ENCODE measurements at regions not wholly inside any gene's neighbourhood (a gene's known extent, or its start where the extent isn't known, plus 50 kb on each side); places are given as distances from the start of the nearest gene placed in this dataset.

DNA sequence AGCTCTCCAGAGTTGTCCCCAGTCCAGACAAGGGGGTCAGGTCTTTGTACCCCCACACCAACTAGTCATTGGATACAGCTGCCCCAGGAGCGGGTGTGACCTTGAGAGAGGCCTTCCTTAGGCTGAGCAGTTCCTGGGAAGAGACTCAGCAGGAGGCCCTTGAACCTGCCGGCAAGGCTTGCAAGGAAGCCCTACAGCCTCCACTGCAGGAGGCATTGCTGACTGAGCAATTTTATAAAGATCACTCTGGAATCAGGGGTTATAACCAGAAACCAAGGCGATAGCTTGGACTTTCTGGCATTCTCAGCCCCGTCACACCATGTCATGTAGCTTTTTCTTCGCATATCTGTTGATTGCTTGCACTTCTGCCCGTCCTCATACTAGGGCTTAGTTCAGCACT is 291.3 kb upstream of the CRY1 start:
- TF ChIP-seq POLR2AphosphoS5 (IDR thresholded peaks at IDR 0.05; ENCODE audit: low read depth): no peak
- TF ChIP-seq, protein P1, sequence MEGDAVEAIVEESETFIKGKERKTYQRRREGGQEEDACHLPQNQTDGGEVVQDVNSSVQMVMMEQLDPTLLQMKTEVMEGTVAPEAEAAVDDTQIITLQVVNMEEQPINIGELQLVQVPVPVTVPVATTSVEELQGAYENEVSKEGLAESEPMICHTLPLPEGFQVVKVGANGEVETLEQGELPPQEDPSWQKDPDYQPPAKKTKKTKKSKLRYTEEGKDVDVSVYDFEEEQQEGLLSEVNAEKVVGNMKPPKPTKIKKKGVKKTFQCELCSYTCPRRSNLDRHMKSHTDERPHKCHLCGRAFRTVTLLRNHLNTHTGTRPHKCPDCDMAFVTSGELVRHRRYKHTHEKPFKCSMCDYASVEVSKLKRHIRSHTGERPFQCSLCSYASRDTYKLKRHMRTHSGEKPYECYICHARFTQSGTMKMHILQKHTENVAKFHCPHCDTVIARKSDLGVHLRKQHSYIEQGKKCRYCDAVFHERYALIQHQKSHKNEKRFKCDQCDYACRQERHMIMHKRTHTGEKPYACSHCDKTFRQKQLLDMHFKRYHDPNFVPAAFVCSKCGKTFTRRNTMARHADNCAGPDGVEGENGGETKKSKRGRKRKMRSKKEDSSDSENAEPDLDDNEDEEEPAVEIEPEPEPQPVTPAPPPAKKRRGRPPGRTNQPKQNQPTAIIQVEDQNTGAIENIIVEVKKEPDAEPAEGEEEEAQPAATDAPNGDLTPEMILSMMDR (conservative IDR thresholded peaks at IDR 0.05; ENCODE audit: low read depth in 2 of 2): no peak

Measured in GM23338 (cell line).